ENCODE measurements at regions not wholly inside any gene's neighbourhood (a gene's known extent, or its start where the extent isn't known, plus 50 kb on each side); places are given as distances from the start of the nearest gene placed in this dataset.

GRCh38 chr9:88724331-88724730 is 189.4 kb downstream of the NXNL2 start:
- TF ChIP-seq CTCF (IDR thresholded peaks at IDR 0.05) (no peak), POLR2A (IDR thresholded peaks at IDR 0.05) (no peak)
